ENCODE measurements at regions not wholly inside any gene's neighbourhood (a gene's known extent, or its start where the extent isn't known, plus 50 kb on each side); places are given as distances from the start of the nearest gene placed in this dataset.

GRCh38 chr2:75251896-75252295 lies 52.6 kb upstream of the TACR1 start:
- TF ChIP-seq, protein P1, sequence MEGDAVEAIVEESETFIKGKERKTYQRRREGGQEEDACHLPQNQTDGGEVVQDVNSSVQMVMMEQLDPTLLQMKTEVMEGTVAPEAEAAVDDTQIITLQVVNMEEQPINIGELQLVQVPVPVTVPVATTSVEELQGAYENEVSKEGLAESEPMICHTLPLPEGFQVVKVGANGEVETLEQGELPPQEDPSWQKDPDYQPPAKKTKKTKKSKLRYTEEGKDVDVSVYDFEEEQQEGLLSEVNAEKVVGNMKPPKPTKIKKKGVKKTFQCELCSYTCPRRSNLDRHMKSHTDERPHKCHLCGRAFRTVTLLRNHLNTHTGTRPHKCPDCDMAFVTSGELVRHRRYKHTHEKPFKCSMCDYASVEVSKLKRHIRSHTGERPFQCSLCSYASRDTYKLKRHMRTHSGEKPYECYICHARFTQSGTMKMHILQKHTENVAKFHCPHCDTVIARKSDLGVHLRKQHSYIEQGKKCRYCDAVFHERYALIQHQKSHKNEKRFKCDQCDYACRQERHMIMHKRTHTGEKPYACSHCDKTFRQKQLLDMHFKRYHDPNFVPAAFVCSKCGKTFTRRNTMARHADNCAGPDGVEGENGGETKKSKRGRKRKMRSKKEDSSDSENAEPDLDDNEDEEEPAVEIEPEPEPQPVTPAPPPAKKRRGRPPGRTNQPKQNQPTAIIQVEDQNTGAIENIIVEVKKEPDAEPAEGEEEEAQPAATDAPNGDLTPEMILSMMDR (IDR thresholded peaks at IDR 0.05) = no peak
- no peaks in the 10 kb centered on the region for H3K27me3 Mint-ChIP-seq (ENCODE audit: low read depth)
- H3K4me1 Mint-ChIP-seq (ENCODE audit: low read depth) = no peaks in the 10 kb centered on the region
- H3K36me3 Mint-ChIP-seq (ENCODE audit: low read depth) = peaks cover 7% of the 10 kb centered on the region
- H3K9me3 Mint-ChIP-seq (ENCODE audit: low read depth) = peaks cover 15% of the 10 kb centered on the region
- H3K27ac Mint-ChIP-seq (ENCODE audit: unreplicated experiment) = no peak overlapping the region
- DNase-seq (ENCODE audit: low spot score) = no peak
- no peak overlapping the region for H3K4me3 Mint-ChIP-seq (ENCODE audit: unreplicated experiment)

All from chondrocyte (in vitro differentiated cells).